ENCODE measurements at regions not wholly inside any gene's neighbourhood (a gene's known extent, or its start where the extent isn't known, plus 50 kb on each side); places are given as distances from the start of the nearest gene placed in this dataset.

DNA sequence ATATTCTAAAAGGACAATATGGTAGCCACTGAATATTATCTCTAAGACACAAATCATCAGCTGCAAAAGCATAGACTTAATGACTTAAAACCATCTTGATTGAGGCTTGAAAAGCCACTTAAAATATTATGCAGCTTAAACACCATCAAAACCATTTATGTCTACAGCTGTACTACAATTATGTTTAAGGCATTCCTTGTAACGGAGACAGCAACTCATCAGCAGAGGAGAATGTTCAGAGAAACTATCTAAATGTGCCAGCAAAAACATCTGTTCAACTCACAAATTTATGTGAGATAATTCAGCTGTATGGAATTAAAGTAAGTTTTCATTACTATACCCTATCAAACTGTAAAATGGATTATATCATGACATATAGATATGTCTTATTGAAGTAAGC, 147.9 kb upstream of the CTSO start:
- TF ChIP-seq TAF1 (IDR thresholded peaks at IDR 0.05; ENCODE audit: low read depth) (no peak), YY1 (IDR thresholded peaks at IDR 0.05; ENCODE audit: low read depth) (no peak), RAD21 (IDR thresholded peaks at IDR 0.05; ENCODE audit: low read depth) (no peak), CEBPB (IDR thresholded peaks at IDR 0.05) (no peak), CREB1 (IDR thresholded peaks at IDR 0.05; ENCODE audit: low read depth) (no peak), TEAD4 (IDR thresholded peaks at IDR 0.05) (no peak), EP300 (IDR thresholded peaks at IDR 0.05; ENCODE audit: borderline replicate concordance) (no peak), TCF12 (IDR thresholded peaks at IDR 0.05; ENCODE audit: low read depth) (no peak), FOXM1 (IDR thresholded peaks at IDR 0.05; ENCODE audit: borderline replicate concordance, low read depth) (no peak), EGR1 (IDR thresholded peaks at IDR 0.05) (no peak), NFIC (IDR thresholded peaks at IDR 0.05) (no peak), ZBTB7A (IDR thresholded peaks at IDR 0.05; ENCODE audit: low read depth) (no peak)
- TF ChIP-seq, protein P1, sequence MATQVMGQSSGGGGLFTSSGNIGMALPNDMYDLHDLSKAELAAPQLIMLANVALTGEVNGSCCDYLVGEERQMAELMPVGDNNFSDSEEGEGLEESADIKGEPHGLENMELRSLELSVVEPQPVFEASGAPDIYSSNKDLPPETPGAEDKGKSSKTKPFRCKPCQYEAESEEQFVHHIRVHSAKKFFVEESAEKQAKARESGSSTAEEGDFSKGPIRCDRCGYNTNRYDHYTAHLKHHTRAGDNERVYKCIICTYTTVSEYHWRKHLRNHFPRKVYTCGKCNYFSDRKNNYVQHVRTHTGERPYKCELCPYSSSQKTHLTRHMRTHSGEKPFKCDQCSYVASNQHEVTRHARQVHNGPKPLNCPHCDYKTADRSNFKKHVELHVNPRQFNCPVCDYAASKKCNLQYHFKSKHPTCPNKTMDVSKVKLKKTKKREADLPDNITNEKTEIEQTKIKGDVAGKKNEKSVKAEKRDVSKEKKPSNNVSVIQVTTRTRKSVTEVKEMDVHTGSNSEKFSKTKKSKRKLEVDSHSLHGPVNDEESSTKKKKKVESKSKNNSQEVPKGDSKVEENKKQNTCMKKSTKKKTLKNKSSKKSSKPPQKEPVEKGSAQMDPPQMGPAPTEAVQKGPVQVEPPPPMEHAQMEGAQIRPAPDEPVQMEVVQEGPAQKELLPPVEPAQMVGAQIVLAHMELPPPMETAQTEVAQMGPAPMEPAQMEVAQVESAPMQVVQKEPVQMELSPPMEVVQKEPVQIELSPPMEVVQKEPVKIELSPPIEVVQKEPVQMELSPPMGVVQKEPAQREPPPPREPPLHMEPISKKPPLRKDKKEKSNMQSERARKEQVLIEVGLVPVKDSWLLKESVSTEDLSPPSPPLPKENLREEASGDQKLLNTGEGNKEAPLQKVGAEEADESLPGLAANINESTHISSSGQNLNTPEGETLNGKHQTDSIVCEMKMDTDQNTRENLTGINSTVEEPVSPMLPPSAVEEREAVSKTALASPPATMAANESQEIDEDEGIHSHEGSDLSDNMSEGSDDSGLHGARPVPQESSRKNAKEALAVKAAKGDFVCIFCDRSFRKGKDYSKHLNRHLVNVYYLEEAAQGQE (IDR thresholded peaks at IDR 0.05; ENCODE audit: low read depth), result no peak
- TF ChIP-seq, protein P2, sequence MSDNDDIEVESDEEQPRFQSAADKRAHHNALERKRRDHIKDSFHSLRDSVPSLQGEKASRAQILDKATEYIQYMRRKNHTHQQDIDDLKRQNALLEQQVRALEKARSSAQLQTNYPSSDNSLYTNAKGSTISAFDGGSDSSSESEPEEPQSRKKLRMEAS (IDR thresholded peaks at IDR 0.05), result no peak
- TF ChIP-seq, protein P3, sequence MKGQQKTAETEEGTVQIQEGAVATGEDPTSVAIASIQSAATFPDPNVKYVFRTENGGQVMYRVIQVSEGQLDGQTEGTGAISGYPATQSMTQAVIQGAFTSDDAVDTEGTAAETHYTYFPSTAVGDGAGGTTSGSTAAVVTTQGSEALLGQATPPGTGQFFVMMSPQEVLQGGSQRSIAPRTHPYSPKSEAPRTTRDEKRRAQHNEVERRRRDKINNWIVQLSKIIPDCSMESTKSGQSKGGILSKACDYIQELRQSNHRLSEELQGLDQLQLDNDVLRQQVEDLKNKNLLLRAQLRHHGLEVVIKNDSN (IDR thresholded peaks at IDR 0.05), result no peak

DNA sequence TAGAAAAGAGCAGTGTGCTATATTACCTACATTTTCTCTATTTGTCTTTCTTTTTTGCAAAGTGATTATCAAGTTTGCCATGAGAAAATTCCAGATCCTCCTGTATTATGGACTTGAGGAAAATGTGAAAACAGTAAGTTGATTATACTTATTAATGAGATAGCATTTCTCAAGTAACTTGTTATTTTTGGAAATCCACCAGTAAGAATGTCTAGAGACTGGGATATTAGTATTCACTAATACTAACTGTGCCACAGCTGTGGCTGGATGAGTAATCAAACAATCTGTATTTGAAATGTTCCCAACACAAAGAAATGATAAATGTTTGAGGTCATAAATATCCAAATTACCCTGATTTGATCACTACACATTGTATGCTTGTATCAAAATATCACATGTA, 147.0 kb upstream of the CTSO start:
- TF ChIP-seq, protein P3 (IDR thresholded peaks at IDR 0.05), result no peak
- TF ChIP-seq, protein P1 (IDR thresholded peaks at IDR 0.05; ENCODE audit: low read depth), result no peak

DNA sequence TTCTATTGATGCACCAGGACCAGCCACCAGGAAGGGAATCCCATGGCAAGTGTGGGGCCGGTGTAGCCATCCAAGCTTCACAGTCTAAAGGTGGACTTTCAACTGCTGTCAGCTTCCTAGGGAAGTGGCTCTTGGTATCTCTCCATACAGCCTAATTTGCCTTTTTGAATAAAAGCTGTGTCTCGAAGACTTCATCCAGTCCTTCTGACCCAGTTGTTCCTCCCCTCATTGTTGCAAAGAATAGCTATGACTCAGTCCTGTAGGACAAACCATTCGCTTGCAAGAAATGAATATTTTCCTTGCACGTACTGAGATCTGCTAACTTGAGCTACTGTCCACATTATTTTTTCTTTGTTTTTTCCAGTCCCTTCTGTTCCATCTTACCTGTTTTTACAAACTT, 145.1 kb upstream of the CTSO start:
- TF ChIP-seq, protein P1 (IDR thresholded peaks at IDR 0.05; ENCODE audit: low read depth), result no peak
- TF ChIP-seq EGR1 (IDR thresholded peaks at IDR 0.05), result no peak
- no peak for TF ChIP-seq TCF12 (IDR thresholded peaks at IDR 0.05; ENCODE audit: low read depth)
- no peak for TF ChIP-seq TEAD4 (IDR thresholded peaks at IDR 0.05)
- TF ChIP-seq, protein P2 (IDR thresholded peaks at IDR 0.05), result no peak
- TF ChIP-seq RAD21 (IDR thresholded peaks at IDR 0.05; ENCODE audit: low read depth), result no peak
- no peak for TF ChIP-seq TAF1 (IDR thresholded peaks at IDR 0.05; ENCODE audit: low read depth)
- TF ChIP-seq FOXM1 (IDR thresholded peaks at IDR 0.05; ENCODE audit: borderline replicate concordance, low read depth), result no peak
- no peak for TF ChIP-seq NFIC (IDR thresholded peaks at IDR 0.05)
- no peak for TF ChIP-seq ZBTB7A (IDR thresholded peaks at IDR 0.05; ENCODE audit: low read depth)
- TF ChIP-seq CREB1 (IDR thresholded peaks at IDR 0.05; ENCODE audit: low read depth), result no peak
- TF ChIP-seq, protein P3 (IDR thresholded peaks at IDR 0.05), result no peak
- TF ChIP-seq CEBPB (IDR thresholded peaks at IDR 0.05), result no peak
- no peak for TF ChIP-seq YY1 (IDR thresholded peaks at IDR 0.05; ENCODE audit: low read depth)
- no peak for TF ChIP-seq EP300 (IDR thresholded peaks at IDR 0.05; ENCODE audit: borderline replicate concordance)

DNA sequence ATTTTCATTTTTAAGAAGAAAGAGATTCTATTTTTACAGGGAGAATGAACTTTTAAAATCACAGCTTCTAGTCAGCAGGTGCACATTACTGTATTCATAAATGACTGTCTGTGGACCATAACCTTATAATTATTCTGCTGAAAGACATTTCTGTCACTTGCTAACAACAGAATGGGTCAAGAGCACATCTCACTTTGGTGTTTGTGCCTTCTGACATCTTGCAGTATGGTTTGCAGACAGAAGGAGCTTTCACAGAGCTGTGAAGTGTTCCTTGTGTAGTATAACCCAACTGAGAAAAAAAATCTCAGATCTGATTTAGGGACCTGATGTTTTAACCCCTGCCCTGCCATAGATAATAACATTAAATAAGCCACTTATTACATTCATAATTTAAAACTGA, 131.4 kb upstream of the CTSO start:
- TF ChIP-seq RAD21 (IDR thresholded peaks at IDR 0.05; ENCODE audit: low read depth) (no peak), TAF1 (IDR thresholded peaks at IDR 0.05; ENCODE audit: low read depth) (no peak), ZBTB7A (IDR thresholded peaks at IDR 0.05; ENCODE audit: low read depth) (no peak)
- TF ChIP-seq, protein P3 (IDR thresholded peaks at IDR 0.05), result no peak

Measured in Ishikawa (cell line).